NCI-H774 (cell line): ENCODE measurements at regions not wholly inside any gene's neighbourhood (a gene's known extent, or its start where the extent isn't known, plus 50 kb on each side); places are given as distances from the start of the nearest gene placed in this dataset.

ENCODE experiments used
- DNase-seq: peaks from one replicate; lab custom pipeline; 2025; lab: John Stamatoyannopoulos, UW

- DNase-seq: no peak
Observed at GRCh38 chr20:60693496-60694133, 558.4 kb upstream of the CDH4 start.

- no peak for DNase-seq
Observed at GRCh38 chr20:60694763-60695162, 557.3 kb upstream of the CDH4 start.

GRCh38 chr20:60695226-60696000 is 556.6 kb upstream of the CDH4 start:
- DNase-seq: no peak

GRCh38 chr20:60697252-60697651 is 554.8 kb upstream of the CDH4 start:
- DNase-seq: no peak

- no peak for DNase-seq
Observed at GRCh38 chr20:60700728-60701127, 551.3 kb upstream of the CDH4 start.

- no peak for DNase-seq
Observed at GRCh38 chr20:60704147-60704546, 547.9 kb upstream of the CDH4 start.

- DNase-seq: no peak
Observed at GRCh38 chr20:60713396-60713795, 538.7 kb upstream of the CDH4 start.

GRCh38 chr20:60715172-60715571 is 536.9 kb upstream of the CDH4 start:
- no peak for DNase-seq

- DNase-seq: peak; percentile 81
Observed at GRCh38 chr20:60718743-60719480, 533.1 kb upstream of the CDH4 start.

- no peak for DNase-seq
Observed at GRCh38 chr20:60725311-60725906, 526.7 kb upstream of the CDH4 start.

GRCh38 chr20:60727425-60727824 is 524.6 kb upstream of the CDH4 start:
- no peak for DNase-seq

- DNase-seq: no peak
Observed at GRCh38 chr20:60728705-60729104, 523.4 kb upstream of the CDH4 start.

- DNase-seq: no peak
Observed at GRCh38 chr20:60729135-60729900, 522.7 kb upstream of the CDH4 start.

GRCh38 chr20:60732322-60732721 is 519.7 kb upstream of the CDH4 start:
- DNase-seq: no peak

- no peak for DNase-seq
Observed at GRCh38 chr20:60748086-60748485, 504.0 kb upstream of the CDH4 start.

GRCh38 chr20:60749804-60750602 is 502.1 kb upstream of the CDH4 start:
- DNase-seq: no peak

GRCh38 chr20:60750909-60751308 is 501.2 kb upstream of the CDH4 start:
- DNase-seq: no peak

GRCh38 chr20:60751826-60752225 is 500.2 kb upstream of the CDH4 start:
- DNase-seq: no peak

- no peak for DNase-seq
Observed at GRCh38 chr20:60752741-60753420, 499.2 kb upstream of the CDH4 start.

- DNase-seq: no peak
Observed at GRCh38 chr20:60754856-60755255, 497.2 kb upstream of the CDH4 start.
